Ureter (tissue), 1 donor: ENCODE measurements at regions not wholly inside any gene's neighbourhood (a gene's known extent, or its start where the extent isn't known, plus 50 kb on each side); places are given as distances from the start of the nearest gene placed in this dataset.

Experiments used
- DNase-seq: peaks from one replicate; pipeline ENCODE4 v3.0.0-alpha.2; 2020; ENCODE audit warnings: low spot score
- donor health status: DM: yes; HTN: yes; CAD: no.

DNA sequence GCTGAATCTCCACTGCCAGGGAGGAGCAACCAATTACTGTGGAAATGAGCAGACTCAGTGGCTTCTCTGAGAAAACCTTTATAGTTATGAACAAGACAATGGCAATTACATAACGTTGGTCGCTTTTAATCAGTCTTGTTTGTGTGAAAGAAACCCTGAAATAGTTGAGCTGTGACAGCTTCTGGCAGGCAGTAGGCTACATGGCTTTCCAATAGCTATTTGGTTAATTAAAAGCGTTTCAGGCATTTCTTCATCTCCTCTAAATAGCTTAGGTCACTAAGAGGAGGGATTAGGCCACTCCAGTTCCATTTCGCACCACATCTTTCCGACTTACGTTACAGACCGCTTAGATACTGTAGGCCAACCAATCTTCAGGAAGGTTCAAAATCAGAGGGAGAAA lies 794.4 kb upstream of the ID2 start:
- DNase-seq, result no peak

DNA sequence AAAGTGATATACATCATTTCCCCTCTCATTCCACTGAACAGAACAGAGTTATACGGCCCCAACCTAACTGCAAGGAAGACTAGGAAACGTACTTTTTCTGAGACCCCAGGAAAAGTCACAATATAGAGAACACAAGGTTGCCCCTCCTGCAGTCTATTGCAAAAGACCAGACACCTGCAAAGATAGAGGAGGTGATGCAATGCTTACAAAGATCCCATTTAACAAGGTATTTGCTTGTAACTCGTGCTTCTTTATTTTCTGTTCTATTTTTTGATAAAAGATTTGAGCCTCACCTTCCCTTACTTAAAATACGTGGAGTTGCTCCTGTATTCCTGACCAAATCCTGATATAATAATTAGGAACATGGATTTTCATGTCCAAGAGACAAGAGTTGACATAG lies 793.0 kb upstream of the ID2 start:
- DNase-seq, result no peak

DNA sequence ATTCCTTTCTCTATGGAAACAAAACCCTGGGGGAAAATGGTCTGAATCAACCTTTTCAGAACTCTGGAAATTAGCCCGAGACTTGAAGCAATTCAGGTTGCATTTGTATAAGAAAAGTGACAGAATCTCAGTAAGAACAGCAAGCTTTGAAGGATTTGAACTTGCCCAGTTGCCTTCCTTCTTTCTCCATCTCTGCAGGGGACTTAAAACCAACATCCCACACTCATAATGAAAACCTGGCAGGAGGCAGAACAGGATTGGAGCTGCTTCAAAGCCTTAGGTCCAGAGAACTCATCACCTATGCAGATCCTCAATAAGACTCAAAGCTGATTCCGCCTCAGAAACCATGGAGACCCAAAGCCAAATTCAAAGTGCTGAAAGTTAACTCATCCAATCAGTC lies 790.5 kb upstream of the ID2 start:
- no peak for DNase-seq

DNA sequence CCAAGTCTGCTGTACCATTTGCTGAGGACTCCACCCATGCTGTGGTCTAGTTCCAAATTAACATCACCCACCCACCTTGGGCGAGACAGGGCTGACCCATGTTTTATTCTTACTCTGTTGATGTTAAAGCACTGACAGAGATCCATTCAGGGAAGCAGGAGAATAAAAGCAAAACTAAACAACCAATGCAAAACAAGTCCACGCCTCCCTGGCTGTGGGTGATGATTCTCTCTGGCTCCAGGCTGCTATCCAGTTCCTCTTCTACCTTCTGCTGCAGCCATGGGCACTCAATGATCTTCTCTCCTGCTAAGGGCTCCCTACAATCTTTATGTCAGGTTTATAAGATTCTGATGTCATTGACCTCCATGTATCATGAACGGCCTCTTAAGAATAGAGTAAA lies 786.6 kb upstream of the ID2 start:
- no peak for DNase-seq

DNA sequence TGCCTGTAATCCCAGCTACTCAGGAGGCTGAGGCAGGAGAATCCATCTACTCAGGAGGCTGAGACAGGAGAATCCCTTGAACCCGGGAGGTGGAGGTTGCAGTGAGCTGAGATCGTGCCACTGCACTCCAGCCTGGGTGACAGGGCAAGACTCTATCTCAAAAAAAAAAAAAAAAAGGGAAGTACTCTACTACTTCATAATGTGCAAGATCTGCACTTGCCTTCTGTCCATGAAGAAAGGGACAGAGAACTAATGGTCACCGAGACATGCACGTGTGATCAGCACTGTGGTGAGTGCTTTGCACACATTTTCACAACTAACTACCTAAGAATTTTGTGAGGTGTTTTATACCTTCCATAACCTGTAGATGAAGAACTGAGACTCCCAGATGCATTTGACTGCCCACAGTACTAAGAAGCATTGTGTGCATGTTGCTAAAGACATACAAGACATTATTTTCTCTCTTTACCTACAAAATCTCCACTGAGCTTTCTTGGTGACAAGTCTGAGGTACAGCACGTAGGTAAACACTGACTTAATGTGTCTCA lies 784.8 kb upstream of the ID2 start:
- DNase-seq, result no peak

DNA sequence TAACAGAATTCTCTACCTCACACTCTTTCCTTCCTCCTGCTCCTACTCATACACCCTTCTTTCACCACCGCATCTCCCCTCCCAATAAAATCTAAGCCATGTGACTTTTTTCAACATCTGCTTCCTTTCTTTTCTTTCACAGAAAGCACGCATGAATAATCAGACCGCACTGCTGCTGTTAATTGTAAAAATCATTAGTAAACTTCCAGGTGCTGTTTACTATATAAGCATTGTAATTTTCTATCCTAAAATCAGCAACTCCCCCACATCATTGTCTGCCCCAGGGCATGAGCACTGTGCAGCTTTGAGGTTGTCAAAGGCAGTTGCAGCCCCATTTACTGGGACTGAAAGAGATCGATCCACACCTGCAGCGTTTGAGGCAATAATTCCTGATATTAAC lies 782.6 kb upstream of the ID2 start:
- DNase-seq, result no peak

DNA sequence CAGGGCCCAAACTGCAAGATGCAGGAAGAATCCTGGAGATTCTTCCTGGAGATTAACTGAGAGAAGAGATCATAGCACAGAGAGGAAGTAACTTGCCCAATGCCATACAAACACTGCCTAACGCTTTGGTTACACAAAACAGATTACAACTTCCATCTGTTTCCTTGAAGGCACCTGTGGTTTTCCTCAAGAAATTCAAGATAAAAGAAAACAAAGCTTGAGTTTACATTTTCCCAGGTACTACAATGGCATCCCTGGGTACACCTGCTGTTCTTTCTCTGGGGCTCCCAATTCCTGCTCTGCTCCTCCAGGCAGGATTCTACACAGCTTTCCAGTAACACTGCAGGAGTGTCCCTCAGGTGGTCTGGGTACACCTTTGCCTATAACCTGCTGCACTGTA lies 781.9 kb upstream of the ID2 start:
- no peak for DNase-seq

DNA sequence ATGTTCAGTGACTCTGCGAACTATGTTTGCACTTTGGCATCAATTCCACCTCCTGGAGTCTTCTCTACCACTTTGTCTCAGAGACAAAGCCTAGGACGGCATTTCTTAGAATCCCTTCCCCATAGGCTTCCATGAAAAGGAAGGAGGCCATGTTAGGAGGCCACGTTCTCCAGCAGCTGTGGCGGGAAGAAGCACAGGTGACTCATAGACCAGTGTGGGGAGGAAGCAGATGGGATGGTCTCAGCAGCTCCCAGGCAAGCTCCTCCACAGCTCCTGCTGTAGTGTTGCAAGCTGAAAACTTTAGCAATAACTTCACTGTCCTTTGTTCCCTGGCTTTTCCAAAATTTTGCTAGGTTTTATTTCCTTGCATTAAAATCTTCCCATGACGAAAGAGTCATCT lies 781.3 kb upstream of the ID2 start:
- no peak for DNase-seq

DNA sequence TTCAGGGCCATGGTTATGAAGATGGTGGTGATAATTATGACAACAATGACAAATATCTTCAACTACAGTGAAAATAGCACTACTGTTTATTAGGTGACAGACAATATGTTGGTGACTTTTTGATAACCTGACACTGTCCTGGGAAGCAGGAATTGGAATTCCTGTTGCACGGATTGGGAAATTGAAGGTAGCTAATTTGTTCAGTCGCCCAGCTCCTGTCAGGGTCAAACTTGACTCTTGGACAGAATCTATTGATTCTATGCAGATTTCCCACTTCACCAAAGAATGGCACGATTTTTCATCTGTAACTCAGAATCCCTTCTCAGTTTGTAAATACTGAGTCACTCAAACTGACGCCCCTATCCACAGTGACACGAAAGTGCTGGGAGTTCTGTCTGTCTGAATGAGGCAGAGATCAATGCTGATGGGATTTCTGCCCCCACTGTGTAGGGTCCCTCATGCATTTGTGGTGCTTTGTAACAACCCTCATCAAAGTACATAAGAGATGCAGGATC lies 779.5 kb upstream of the ID2 start:
- DNase-seq, result no peak

DNA sequence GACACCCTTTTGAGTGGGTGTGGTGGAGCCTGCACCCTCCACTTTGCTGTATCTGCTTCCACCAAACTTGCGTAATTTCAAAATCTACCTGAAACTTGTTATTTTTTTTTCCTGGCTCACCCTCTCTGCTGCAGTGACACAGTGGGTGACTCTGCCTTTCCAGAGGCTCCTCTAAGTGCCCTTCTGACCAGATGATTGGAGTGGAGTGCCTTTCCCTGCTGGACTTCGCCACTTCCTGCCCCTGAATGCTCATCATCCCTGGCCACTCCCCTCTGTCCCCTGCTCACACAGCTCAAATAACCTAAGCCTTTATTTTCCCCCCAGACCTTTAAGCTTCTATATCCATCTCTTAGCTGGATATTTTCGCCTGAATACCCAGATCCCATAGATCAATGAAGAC lies 777.5 kb upstream of the ID2 start:
- DNase-seq, result no peak

DNA sequence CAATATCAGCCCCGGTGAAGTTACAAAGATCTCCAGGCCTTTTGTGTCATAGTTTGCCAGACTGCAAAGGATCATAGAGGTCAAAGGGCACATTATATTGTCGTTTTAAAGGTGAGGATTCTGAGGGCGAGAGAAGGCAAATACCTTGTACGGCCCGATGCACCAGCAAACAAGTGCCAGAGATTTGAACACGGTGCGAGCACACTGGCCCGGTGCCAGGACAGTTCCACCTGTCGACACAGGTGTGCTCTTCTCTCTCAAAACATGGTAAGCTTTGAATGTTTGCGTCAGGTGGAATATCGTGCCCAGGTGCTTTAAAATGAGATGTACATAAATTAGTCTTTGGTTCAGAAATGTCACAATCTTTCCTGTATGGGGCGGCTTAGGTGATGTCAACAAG lies 776.1 kb upstream of the ID2 start:
- DNase-seq, result no peak

DNA sequence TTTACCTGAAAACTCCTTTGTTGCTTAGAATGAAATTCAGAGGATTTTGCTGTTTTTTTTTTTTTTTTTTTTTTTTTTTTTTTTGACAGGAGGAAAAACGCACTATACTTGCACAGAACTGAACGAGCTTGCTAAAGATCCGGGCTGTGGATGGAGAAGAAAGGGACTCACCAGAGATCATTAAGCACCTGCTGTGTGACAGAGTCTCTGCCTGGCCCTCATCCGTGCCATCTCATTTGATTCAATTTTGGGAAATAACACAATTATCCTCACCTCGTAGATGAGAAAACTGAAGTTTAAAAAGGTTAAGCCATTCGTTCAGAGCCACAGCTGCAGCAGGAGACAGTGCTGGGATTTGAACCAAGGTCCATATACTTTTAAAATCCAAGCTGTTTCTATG lies 775.4 kb upstream of the ID2 start:
- no peak for DNase-seq

DNA sequence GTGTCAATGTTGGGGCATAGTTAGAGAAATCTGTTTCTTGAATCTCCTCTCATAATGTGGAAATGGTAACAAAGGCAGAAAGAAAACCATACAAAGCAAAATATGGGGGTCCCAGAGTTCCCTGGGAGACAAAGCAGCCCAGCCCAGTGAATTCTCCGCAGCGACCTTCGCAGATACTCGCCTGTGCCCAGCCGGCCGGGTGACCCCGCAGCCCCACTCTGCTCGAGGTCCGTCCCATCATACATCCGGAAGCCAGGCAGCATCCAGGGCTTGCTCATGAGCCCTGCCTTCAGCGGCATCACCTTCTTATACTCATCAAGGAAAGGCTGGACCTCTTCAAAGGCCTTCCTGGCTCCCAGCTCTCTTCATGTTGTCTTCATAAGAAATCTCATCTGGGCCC lies 774.8 kb upstream of the ID2 start:
- DNase-seq, result no peak

DNA sequence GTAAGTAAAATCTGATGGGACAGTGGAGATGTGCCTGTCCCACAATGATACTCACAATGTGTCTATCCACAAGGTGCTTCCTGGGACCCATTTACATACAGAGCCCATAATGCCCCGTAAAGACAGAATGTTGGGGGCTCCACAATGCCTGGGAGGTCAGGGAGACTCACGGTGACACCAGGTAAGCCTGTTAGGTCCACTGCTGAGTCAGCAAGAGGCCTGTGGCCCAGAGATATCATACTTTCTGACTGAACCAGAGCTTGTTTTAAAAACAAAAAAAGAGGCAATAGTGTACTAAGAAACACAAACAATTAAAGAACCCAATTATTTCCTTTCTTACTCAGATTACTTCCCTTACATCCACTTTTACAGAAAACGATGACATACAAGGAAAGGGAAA lies 771.1 kb upstream of the ID2 start:
- DNase-seq, result no peak

DNA sequence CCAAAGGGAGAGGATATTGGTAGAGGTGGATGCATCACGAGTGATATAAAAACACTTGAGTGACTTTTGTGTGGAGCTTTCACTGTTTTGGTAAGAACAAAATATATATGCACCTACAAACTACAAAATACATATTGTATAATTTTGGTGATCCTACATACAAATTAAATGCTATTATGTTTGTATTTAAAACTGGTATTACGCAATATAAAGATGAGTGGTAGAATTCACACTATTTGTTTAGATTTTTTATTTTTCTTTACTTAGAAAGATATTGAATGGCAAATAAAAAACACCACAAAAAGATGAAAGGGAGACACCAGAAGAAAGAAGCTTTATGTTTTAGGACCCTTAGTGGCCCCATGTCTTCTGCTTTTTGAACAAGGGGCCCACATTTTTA lies 770.7 kb upstream of the ID2 start:
- DNase-seq, result no peak

DNA sequence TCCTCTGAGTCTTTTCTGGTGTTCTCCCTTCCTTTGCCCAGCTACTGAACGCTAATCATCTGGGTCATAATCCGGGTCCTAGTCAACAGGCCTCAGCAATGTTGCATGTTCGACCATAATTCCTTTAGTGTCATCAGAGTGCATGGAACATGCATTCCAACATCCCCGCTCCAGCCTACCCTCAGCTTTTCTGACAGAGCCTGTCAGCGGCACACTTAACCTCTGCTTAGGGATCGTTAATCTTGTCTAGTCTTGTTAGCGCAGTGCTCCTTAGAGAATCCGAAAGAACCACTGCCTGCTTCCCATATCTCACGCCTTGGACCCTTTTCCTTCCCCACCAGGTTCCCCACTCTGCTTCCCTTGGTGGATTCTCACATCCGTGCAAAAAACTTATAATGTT lies 767.9 kb upstream of the ID2 start:
- DNase-seq, result no peak

DNA sequence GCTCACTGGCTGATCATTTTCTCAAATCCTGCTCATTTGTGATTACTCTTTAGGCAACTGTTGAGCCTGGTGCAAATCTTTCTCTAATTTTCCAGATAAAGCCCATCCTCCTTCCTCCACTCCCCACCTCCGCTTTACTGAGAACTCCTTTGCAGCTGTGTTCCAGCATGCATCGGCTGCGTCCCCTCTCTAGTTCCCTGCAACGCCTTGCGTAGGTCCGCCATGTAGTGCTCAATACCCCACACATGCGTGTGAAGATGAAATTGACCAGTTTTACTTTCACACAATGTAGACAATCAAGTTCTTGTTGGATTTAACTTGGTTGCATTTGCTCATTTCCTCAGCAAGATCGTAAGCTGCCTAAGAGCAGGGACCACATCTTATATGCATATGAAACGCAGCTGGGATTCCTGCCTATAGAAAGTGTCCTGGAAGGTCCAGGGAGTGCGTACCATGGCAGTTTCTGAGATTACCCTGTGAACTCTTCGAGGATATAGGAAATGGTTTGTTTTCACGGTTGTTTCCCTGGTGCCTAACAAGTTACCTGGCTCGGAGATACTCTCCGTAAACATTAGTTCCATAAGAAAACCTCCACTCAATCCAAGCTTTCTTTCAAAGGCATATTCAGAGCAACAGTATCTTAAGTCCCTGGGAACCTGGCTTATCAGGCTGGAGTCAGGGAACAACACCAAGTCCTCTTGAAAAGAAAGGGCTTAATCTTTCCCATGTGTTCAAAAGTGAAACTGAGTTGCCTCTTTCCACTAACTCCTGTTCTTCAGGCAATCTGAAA lies 766.4 kb upstream of the ID2 start:
- DNase-seq, result no peak

DNA sequence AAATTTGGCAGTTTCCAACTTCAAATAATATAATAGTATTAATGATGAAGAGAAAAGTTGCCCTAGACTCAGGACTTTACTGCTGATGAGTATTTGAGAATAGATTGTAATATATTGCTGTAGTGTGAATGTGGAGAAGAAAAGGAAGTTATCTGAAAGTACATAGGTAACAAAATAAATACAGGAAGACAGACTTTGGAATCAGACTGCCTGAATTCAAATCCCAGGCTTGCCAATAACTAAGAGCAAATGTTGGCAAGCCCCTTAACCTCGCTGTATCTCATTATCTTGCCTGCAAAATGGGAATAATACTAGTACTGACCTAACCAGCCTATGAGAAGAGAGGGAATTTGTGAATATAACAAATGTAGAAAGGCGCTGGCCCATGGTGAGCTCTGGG lies 765.2 kb upstream of the ID2 start:
- no peak for DNase-seq

DNA sequence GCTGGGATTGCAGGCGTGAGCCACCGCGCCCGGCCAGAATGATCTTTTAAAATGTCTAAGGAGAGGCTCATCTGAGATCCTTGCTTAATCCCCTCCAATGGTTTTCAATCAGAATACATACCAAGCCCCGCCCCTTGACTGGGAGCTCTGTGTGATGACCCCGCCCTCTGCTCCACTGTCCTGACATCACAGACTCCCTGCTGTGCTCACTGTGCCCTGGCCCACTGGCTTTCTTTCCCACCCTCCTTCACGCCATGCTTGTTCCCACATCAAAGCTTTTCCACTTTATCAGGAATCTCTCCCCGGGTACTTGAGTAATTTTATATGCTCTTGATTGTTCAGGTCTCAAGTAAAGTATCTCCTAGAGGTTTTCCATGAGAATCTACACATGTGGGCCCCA lies 762.3 kb upstream of the ID2 start:
- DNase-seq, result no peak

DNA sequence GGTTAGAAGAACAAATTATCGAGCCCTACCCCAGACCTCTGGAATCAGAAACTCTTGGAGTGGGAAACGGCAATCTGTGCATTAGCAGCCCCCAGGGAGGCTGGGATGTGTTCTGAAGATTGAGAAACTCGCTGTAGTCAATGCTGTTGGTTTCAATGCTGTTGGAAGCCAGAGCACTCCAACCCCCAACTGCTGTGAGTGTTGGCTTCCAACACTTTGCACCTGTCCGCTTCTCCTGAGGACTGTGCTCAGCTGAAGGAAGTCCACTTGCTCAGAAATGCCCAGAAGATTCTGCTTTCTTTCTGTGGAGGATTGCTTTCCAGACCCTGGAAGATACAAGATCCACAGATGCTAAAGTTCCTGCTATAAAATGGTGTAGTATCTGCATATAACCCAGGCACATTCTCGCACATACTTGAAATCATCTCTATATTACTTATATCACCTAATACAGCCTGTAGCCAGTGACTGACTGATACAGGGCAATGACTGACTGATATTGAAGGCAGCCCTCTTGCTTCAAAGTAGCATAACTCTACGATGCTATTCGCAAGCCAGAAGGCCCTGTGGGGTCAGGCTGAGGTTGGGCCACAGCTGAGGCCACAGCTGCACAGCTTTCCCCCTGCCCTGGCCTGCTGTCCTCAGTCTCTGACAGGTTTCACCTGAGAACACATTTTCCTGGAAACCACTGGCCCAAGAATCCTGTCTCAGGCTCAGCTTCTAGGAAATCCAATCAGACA lies 757.7 kb upstream of the ID2 start:
- DNase-seq, result no peak

DNA sequence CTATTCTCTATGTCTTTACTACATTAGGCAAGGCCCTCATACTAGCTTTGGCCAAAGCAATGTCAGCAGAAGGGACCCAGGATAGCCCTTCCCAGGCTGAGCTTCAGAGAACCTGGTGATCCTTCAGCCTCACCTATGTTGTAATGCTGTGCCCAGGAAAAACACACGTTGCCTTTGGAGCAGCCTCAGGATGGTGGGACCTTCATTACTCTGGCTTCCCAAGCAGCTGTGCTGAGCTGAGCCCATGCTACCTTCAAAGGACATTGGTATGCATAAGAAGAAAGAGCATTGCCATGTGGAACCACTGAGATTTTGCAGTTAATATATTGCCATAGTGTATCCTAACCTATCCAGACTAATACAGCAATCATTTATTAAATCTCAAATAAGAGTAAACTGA lies 756.4 kb upstream of the ID2 start:
- no peak for DNase-seq

DNA sequence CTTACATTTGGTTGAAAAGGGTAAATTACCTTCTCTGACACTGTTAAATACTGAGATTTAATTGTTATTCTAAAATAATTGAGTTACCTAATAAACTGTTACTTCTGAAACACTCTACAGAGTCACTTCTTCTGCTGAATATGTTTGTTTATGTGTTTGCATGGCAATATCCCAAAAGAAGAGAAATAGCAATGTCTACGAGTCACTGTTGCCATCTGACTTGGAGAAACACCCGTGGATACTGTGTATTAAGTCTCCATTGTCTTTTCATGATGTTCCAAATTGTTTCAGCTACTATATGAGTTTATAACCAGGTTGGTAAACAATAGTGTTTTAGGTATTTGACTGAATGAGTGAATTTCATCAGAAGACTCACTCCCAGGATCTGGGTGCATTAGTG lies 754.2 kb upstream of the ID2 start:
- no peak for DNase-seq

DNA sequence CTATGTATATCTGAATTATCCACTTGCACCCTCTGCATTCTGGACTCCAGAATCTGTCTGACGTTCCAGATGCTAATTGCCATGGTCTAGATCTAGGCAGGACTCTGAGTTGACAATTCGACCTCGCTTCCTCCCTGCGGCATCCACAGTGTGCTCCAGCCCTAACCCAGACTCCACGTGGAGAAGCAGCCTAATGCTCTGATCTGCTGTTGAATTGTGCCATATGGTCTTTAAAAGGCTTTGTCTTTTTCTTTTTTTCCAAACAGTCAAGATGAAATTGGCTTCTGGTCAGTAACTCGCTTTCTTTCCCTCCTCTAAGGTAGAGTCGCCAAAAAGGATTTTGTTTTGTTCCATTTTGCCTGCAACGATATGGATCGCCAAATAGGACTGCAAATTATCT lies 752.6 kb upstream of the ID2 start:
- no peak for DNase-seq
